Heart right ventricle (tissue), 16 donors: ENCODE measurements at regions not wholly inside any gene's neighbourhood (a gene's known extent, or its start where the extent isn't known, plus 50 kb on each side); places are given as distances from the start of the nearest gene placed in this dataset.

ENCODE experiments used
- ATAC-seq, 8 donors: fragments of 200-7000 bp; cut with Tn5 transposase; one replicate each; pipeline ENCODE4 v1.9.1; 2020; ENCODE audit warnings: mild to moderate bottlenecking in 8 of 8, moderate library complexity in 8 of 8, moderate number of reproducible peaks in 1 of 8
- DNase-seq, 2 donors: peaks; one replicate each; pipeline ENCODE4 v3.0.0-alpha.2; 2020
- H3K27ac ChIP-seq, 10 donors: fragments of 200-600 bp; sonication (generic) in 2 of 10; one replicate each; pipeline versions ENCODE4 v1.5.0 to v1.8.0; 2020 to 2022; ENCODE audit warnings: mild to moderate bottlenecking in 3 of 10
- H3K27me3 ChIP-seq, 7 donors: fragments of 200-600 bp; one replicate each; pipeline ENCODE4 v1.8.0; 2021 to 2022; ENCODE audit warnings: mild to moderate bottlenecking in 2 of 7
- H3K36me3 ChIP-seq, 9 donors: fragments of 200-600 bp; sonication (generic) in 1 of 9; one replicate each; pipeline versions ENCODE4 v1.5.0 to v1.8.0; 2020 to 2022; ENCODE audit warnings: mild to moderate bottlenecking in 2 of 9
- H3K4me1 ChIP-seq, 9 donors: fragments of 200-600 bp; sonication (generic) in 1 of 9; one replicate each; pipeline versions ENCODE4 v1.5.0 to v1.8.0; 2020 to 2022; ENCODE audit warnings: mild to moderate bottlenecking in 4 of 9
- H3K4me3 ChIP-seq, 10 donors: fragments of 200-600 bp; sonication (generic) in 2 of 10; one replicate each; pipeline versions ENCODE4 v1.5.0 to v1.8.0; 2020 to 2022; ENCODE audit warnings: mild to moderate bottlenecking in 7 of 10, moderate library complexity in 2 of 10
- H3K9me3 ChIP-seq, 11 donors: fragments of 200-600 bp in 10 of 11; sonication (generic) in 2 of 11; one replicate each; pipeline versions ENCODE4 v1.5.0 to v1.8.0; 2013 to 2022; ENCODE audit warnings: mild to moderate bottlenecking in 2 of 11, control low read depth in 1 of 11, moderate library complexity in 1 of 11
- WGBS, 2 donors: extraction: QIAGEN DNeasy Blood & Tissue Kit; methylation state at CpG; one replicate each; pipeline ENCODE4 v1.1.7; 2013; ENCODE audit warnings: inconsistent platforms in 1 of 2; 5-methylcytosine and 5-hydroxymethylcytosine counted together
- intact Hi-C, 10 donors: fragments of 100-400 bp; cut with DNase I; formaldehyde crosslinking; loops; one replicate each; pipeline versions ENCODE4 v1.11.1 to v1.14.2; 2022
- TF ChIP-seq, protein P1 (sequence below), 9 donors: fragments of 200-600 bp; sonication (generic) in 2 of 9; IDR thresholded peaks; one replicate each; pipeline versions ENCODE4 v1.5.0 to v1.8.0; 2021 to 2022; ENCODE audit warnings: antibody characterized with exemption in 9 of 9, mild to moderate bottlenecking in 5 of 9, moderate library complexity in 1 of 9
- donor health status: Arrhythmogenic right ventricular cardiomyopathy.
- donor health status: ischemic (EF 13 %, LVEDD 7.1; RV severe dilation, severe dysfunction).
- donor health status: healthy with polysubstance abuse.
- donor health status: DM: no; HTN: yes; CAD: no.
- donor health status: DM: no; HTN: no; CAD: no.
- donor health status: ischemic (EF 25% LVEDD 6.9; RV normal size, moderate dysfunction).
- donor health status: ischemic (EF 25% LVEDD 5.7; RV mildly dilated, moderate dysfunction).
- donor health status: healthy.
- donor health status: DM: yes; HTN: yes; CAD: no.
- donor health status: Ischemic cardiomyopathy.
- donor health status: ischemic (EF 35%, LVEDD 5.7; RV mildly dilated, moderate dysfunction).
- donor health status: nonischemic (EF 11% LVEDD 7.7; RV severe dilation, severe dysfunction).
- donor health status: DM: yes; HTN: yes; CAD: no.
- donor health status: PGD.
- donor health status: ischemic (EF 29% LVEDD 5.4; RV normal size, mild dysfunction).
- donor health status: nonischemic (EF 23%, LVEDD 6.1; RV moderate dilation, normal function).

GRCh38 chr10:37687581-37687980 is 169.8 kb downstream of the ZNF248 start:
- ATAC-seq (no peak), DNase-seq (no peak)
- peaks cover 0 to 32% (median 13%) of the 10 kb centered on the region in 11 donors for H3K9me3 ChIP-seq
- H3K4me1 ChIP-seq = no peaks in the 10 kb centered on the region
- no peaks in the 10 kb centered on the region for H3K36me3 ChIP-seq
- no peaks in the 10 kb centered on the region for H3K27me3 ChIP-seq
- intact Hi-C loops = no loop called here
- no peak overlapping the region for H3K27ac ChIP-seq
- 64 to 69% methylated on average over 3 of the region's 3 CpGs for WGBS, 2 donors
- TF ChIP-seq, protein P1, sequence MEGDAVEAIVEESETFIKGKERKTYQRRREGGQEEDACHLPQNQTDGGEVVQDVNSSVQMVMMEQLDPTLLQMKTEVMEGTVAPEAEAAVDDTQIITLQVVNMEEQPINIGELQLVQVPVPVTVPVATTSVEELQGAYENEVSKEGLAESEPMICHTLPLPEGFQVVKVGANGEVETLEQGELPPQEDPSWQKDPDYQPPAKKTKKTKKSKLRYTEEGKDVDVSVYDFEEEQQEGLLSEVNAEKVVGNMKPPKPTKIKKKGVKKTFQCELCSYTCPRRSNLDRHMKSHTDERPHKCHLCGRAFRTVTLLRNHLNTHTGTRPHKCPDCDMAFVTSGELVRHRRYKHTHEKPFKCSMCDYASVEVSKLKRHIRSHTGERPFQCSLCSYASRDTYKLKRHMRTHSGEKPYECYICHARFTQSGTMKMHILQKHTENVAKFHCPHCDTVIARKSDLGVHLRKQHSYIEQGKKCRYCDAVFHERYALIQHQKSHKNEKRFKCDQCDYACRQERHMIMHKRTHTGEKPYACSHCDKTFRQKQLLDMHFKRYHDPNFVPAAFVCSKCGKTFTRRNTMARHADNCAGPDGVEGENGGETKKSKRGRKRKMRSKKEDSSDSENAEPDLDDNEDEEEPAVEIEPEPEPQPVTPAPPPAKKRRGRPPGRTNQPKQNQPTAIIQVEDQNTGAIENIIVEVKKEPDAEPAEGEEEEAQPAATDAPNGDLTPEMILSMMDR (IDR thresholded peaks at IDR 0.05) = no peak
- no peak overlapping the region for H3K4me3 ChIP-seq

- TF ChIP-seq, protein P1 (IDR thresholded peaks at IDR 0.05) = no peak
- intact Hi-C loops = no loop called here
- no peaks in the 10 kb centered on the region for H3K36me3 ChIP-seq
- H3K4me1 ChIP-seq = no peaks in the 10 kb centered on the region
- 76 to 82% methylated on average over 14 of the region's 14 CpGs for WGBS, 2 donors
- H3K9me3 ChIP-seq = peaks cover 0 to 33% (median 9%) of the 10 kb centered on the region in 11 donors
- no peak overlapping the region for H3K4me3 ChIP-seq
- H3K27ac ChIP-seq = no peak overlapping the region
- H3K27me3 ChIP-seq = peaks cover 0 to 3% (median 0%) of the 10 kb centered on the region in 7 donors
- DNase-seq (no peak), ATAC-seq (no peak)
Observed at GRCh38 chr10:37685741-37686683, 171.4 kb downstream of the ZNF248 start.

DNA sequence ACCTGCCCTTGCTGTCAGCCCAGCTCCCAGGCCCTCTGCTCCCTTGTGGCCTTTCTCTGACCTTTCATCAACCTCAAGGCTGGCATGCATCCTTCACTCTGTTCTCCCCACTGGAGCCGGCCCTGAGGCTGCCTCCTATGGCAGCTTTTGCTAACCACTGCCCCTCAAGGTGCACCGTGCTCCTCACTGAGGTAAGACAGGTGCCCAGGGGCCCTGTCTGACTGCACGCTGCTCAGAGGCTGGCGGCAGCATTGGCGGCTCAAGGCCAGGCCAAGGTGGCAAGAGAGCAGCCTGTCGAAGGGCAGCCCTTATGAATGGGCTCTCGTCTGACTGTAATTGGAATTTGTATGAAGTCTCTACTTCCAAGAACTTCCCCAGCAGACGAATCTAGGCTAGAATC is 172.6 kb downstream of the ZNF248 start:
- Histone ChIP-seq H3K4me1 (no peaks in the 10 kb centered on the region), H3K27me3 (peaks cover 0 to 6% (median 0%) of the 10 kb centered on the region in 7 donors), H3K9me3 (peaks cover 0 to 41% (median 5%) of the 10 kb centered on the region in 11 donors), H3K27ac (no peak overlapping the region), H3K4me3 (no peak overlapping the region), H3K36me3 (no peaks in the 10 kb centered on the region)
- DNase-seq (no peak), ATAC-seq (no peak)
- WGBS, 2 donors = 71% methylated on average over 8 of the region's 8 CpGs
- TF ChIP-seq, protein P1 (IDR thresholded peaks at IDR 0.05) = no peak
- intact Hi-C loops = no loop called here

- peaks cover 0 to 6% (median 0%) of the 10 kb centered on the region in 7 donors for H3K27me3 ChIP-seq
- ATAC-seq = no peak
- no peaks in the 10 kb centered on the region for H3K36me3 ChIP-seq
- DNase-seq = no peak
- 82 to 85% methylated on average over 4 of the region's 4 CpGs for whole genome bisulfite sequencing, 2 donors
- H3K9me3 ChIP-seq = peaks cover 0 to 47% (median 0%) of the 10 kb centered on the region in 11 donors
- TF ChIP-seq, protein P1 (IDR thresholded peaks at IDR 0.05) = no peak
- H3K4me3 ChIP-seq = no peak overlapping the region
- no peaks in the 10 kb centered on the region for H3K4me1 ChIP-seq
- H3K27ac ChIP-seq = no peak overlapping the region
- intact Hi-C loops = no loop called here
Observed at GRCh38 chr10:37682617-37683016, 174.8 kb downstream of the ZNF248 start.
